HUES48 (cell line): ENCODE measurements at regions not wholly inside any gene's neighbourhood (a gene's known extent, or its start where the extent isn't known, plus 50 kb on each side); places are given as distances from the start of the nearest gene placed in this dataset.

ENCODE experiments used
- H3K27ac ChIP-seq: one replicate; pipeline ENCODE4 v1.7.0; 2013; ENCODE audit warnings: low read depth, low read length, inconsistent platforms
- H3K27me3 ChIP-seq: 2 replicates; pipeline ENCODE4 v1.6.1; 2013; ENCODE audit warnings: mild to moderate bottlenecking, low read length; ENCODE audit not compliant: control insufficient read depth, insufficient read depth
- H3K36me3 ChIP-seq: 2 replicates; pipeline ENCODE4 v1.6.1; 2013; ENCODE audit warnings: low read length; ENCODE audit not compliant: control insufficient read depth, insufficient read depth
- H3K4me1 ChIP-seq: 2 replicates; pipeline ENCODE4 v1.6.1; 2013; ENCODE audit warnings: mild to moderate bottlenecking, low read length; ENCODE audit not compliant: control insufficient read depth, insufficient read depth
- H3K4me3 ChIP-seq: 2 replicates; pipeline ENCODE4 v1.5.1; 2013; ENCODE audit warnings: mild to moderate bottlenecking, low read depth, low read length
- H3K9ac ChIP-seq: 2 replicates; pipeline ENCODE4 v1.6.1; 2013; ENCODE audit warnings: mild to moderate bottlenecking, low read depth, low read length, moderate library complexity
- H3K9me3 ChIP-seq: 2 replicates; pipeline ENCODE4 v1.6.1; 2013; ENCODE audit warnings: low read length; ENCODE audit not compliant: control insufficient read depth, insufficient read depth

GRCh38 chr11:111066846-111067245, 178.7 kb upstream of the POU2AF2 start:
- Histone ChIP-seq H3K36me3 (no peaks in the 10 kb centered on the region), H3K9me3 (peaks cover 6% of the 10 kb centered on the region; the same call in 1 of the 2 replicates)

GRCh38 chr11:111063726-111064517, 181.6 kb upstream of the POU2AF2 start:
- Histone ChIP-seq H3K36me3 (no peaks in the 10 kb centered on the region), H3K9ac (no peak overlapping the region), H3K9me3 (peaks cover 6% of the 10 kb centered on the region; the same call in 1 of the 2 replicates), H3K27me3 (no peaks in the 10 kb centered on the region), H3K27ac (no peak overlapping the region), H3K4me1 (no peaks in the 10 kb centered on the region), H3K4me3 (no peak overlapping the region)

More at GRCh38 chr11:111066846-111067245, 178.7 kb upstream of the POU2AF2 start:
- Histone ChIP-seq H3K27ac (no peak overlapping the region), H3K9ac (no peak overlapping the region), H3K4me1 (peaks cover 3% of the 10 kb centered on the region; the same call in 1 of the 2 replicates), H3K27me3 (no peaks in the 10 kb centered on the region), H3K4me3 (no peak overlapping the region)

- no peaks in the 10 kb centered on the region for H3K36me3 ChIP-seq
- no peak overlapping the region for H3K9ac ChIP-seq
- H3K4me3 ChIP-seq = no peak overlapping the region
- no peaks in the 10 kb centered on the region for H3K9me3 ChIP-seq
- no peak overlapping the region for H3K27ac ChIP-seq
- H3K27me3 ChIP-seq = no peaks in the 10 kb centered on the region
- H3K4me1 ChIP-seq = no peaks in the 10 kb centered on the region
Measured at GRCh38 chr11:111062420-111062819, 183.1 kb upstream of the POU2AF2 start.

- no peaks in the 10 kb centered on the region for H3K36me3 ChIP-seq
- H3K4me3 ChIP-seq = no peak overlapping the region
- no peak overlapping the region for H3K9ac ChIP-seq
- H3K27ac ChIP-seq = no peak overlapping the region
- no peaks in the 10 kb centered on the region for H3K4me1 ChIP-seq
- no peaks in the 10 kb centered on the region for H3K9me3 ChIP-seq
- no peaks in the 10 kb centered on the region for H3K27me3 ChIP-seq
Measured at GRCh38 chr11:111059726-111060125, 185.8 kb upstream of the POU2AF2 start.

- H3K27me3 ChIP-seq = no peaks in the 10 kb centered on the region
- H3K4me1 ChIP-seq = peaks cover 3% of the 10 kb centered on the region
- no peak overlapping the region for H3K4me3 ChIP-seq
- no peak overlapping the region for H3K9ac ChIP-seq
- no peaks in the 10 kb centered on the region for H3K9me3 ChIP-seq
- no peak overlapping the region for H3K27ac ChIP-seq
- H3K36me3 ChIP-seq = no peaks in the 10 kb centered on the region
Measured at GRCh38 chr11:111049131-111049530, 196.4 kb upstream of the POU2AF2 start.

GRCh38 chr11:111047374-111047773, 198.2 kb upstream of the POU2AF2 start:
- Histone ChIP-seq H3K4me3 (no peak overlapping the region), H3K36me3 (no peaks in the 10 kb centered on the region), H3K27me3 (no peaks in the 10 kb centered on the region), H3K27ac (no peak overlapping the region), H3K9ac (no peak overlapping the region), H3K4me1 (peaks cover 3% of the 10 kb centered on the region), H3K9me3 (no peaks in the 10 kb centered on the region)

- Histone ChIP-seq H3K9me3 (no peaks in the 10 kb centered on the region), H3K4me3 (no peak overlapping the region), H3K36me3 (no peaks in the 10 kb centered on the region), H3K27ac (no peak overlapping the region), H3K4me1 (peaks cover 3% of the 10 kb centered on the region), H3K9ac (no peak overlapping the region), H3K27me3 (no peaks in the 10 kb centered on the region)
Measured at GRCh38 chr11:111046291-111046690, 199.2 kb upstream of the POU2AF2 start.

- Histone ChIP-seq H3K9ac (no peak overlapping the region), H3K27me3 (no peaks in the 10 kb centered on the region), H3K4me3 (no peak overlapping the region), H3K36me3 (no peaks in the 10 kb centered on the region), H3K4me1 (peaks cover 3% of the 10 kb centered on the region), H3K27ac (no peak overlapping the region), H3K9me3 (no peaks in the 10 kb centered on the region)
Measured at GRCh38 chr11:111045874-111046273, 199.7 kb upstream of the POU2AF2 start.

- Histone ChIP-seq H3K4me1 (peaks cover 3% of the 10 kb centered on the region), H3K27ac (no peak overlapping the region), H3K9me3 (no peaks in the 10 kb centered on the region), H3K4me3 (no peak overlapping the region), H3K36me3 (no peaks in the 10 kb centered on the region), H3K27me3 (no peaks in the 10 kb centered on the region), H3K9ac (no peak overlapping the region)
Measured at GRCh38 chr11:111045407-111045803, 200.1 kb upstream of the POU2AF2 start.

GRCh38 chr11:111044751-111045406, 200.6 kb upstream of the POU2AF2 start:
- no peak overlapping the region for H3K9ac ChIP-seq
- H3K36me3 ChIP-seq = no peaks in the 10 kb centered on the region
- H3K27me3 ChIP-seq = no peaks in the 10 kb centered on the region
- H3K4me3 ChIP-seq = no peak overlapping the region
- H3K4me1 ChIP-seq = peaks cover 3% of the 10 kb centered on the region
- H3K27ac ChIP-seq = no peak overlapping the region
- no peaks in the 10 kb centered on the region for H3K9me3 ChIP-seq

- H3K36me3 ChIP-seq = no peaks in the 10 kb centered on the region
- H3K9me3 ChIP-seq = no peaks in the 10 kb centered on the region
- no peaks in the 10 kb centered on the region for H3K27me3 ChIP-seq
- H3K4me1 ChIP-seq = no peaks in the 10 kb centered on the region
- no peak overlapping the region for H3K4me3 ChIP-seq
- H3K27ac ChIP-seq = no peak overlapping the region
- H3K9ac ChIP-seq = no peak overlapping the region
Measured at GRCh38 chr11:111039982-111040381, 205.5 kb upstream of the POU2AF2 start.
